Kidney (tissue), 13 donors: ENCODE measurements at regions not wholly inside any gene's neighbourhood (a gene's known extent, or its start where the extent isn't known, plus 50 kb on each side); places are given as distances from the start of the nearest gene placed in this dataset.

Source experiments
- DNase-seq, 5 donors: peaks; one replicate each; pipeline ENCODE4 v3.0.0-alpha.2; 2013 to 2020
- FAIRE-seq: peaks from 2 replicates; lab custom pipeline; 2012; peaks lifted over from hg19 to GRCh38; lab: Jason Lieb, UNC
- H3K27ac ChIP-seq, 2 donors: one replicate each; pipeline ENCODE4 v1.7.0; 2013; ENCODE audit warnings: low read depth in 2 of 2, low read length in 2 of 2, inconsistent platforms in 1 of 2
- H3K27me3 ChIP-seq: one replicate; pipeline ENCODE4 v1.7.1; 2013; ENCODE audit warnings: low read length, inconsistent platforms; ENCODE audit not compliant: control insufficient read depth, insufficient read depth
- H3K36me3 ChIP-seq, 3 donors: one replicate each; pipeline versions ENCODE4 v1.7.0 to v1.7.1; 2013; ENCODE audit warnings: low read length in 3 of 3, control low read depth in 1 of 3, inconsistent platforms in 1 of 3; ENCODE audit not compliant: insufficient read depth in 3 of 3, control insufficient read depth in 2 of 3
- H3K4me1 ChIP-seq, 3 donors: one replicate each; pipeline versions ENCODE4 v1.7.0 to v1.7.1; 2013; ENCODE audit warnings: low read length in 3 of 3, inconsistent platforms in 1 of 3, low read depth in 1 of 3; ENCODE audit not compliant: control insufficient read depth in 2 of 3, insufficient read depth in 2 of 3
- H3K4me3 ChIP-seq, 3 donors: one replicate each; pipeline versions ENCODE4 v1.7.0 to v1.8.1; 2013; ENCODE audit warnings: low read length in 3 of 3, control low read depth in 1 of 3, inconsistent platforms in 1 of 3
- H3K9ac ChIP-seq, 3 donors: one replicate each; pipeline versions ENCODE4 v1.7.0 to v1.7.1; 2013; ENCODE audit warnings: low read length in 3 of 3, control low read depth in 1 of 3, inconsistent platforms in 1 of 3
- H3K9me3 ChIP-seq, 3 donors: one replicate each; pipeline versions ENCODE4 v1.7.0 to v1.7.1; 2013; ENCODE audit warnings: low read length in 3 of 3, control low read depth in 1 of 3, inconsistent platforms in 1 of 3; ENCODE audit not compliant: control insufficient read depth in 2 of 3, insufficient read depth in 1 of 3
- intact Hi-C: fragments of 100-400 bp; cut with DNase I; formaldehyde crosslinking; loops from one replicate; pipeline ENCODE4 v1.11.1; 2022
- TF ChIP-seq, protein P1 (sequence below): IDR thresholded peaks from 3 replicates; pipeline ENCODE4 v1.5.1; 2012; ENCODE audit warnings: mild to moderate bottlenecking, moderate library complexity, borderline replicate concordance; ENCODE audit not compliant: insufficient read depth; ENCODE audit errors: extremely low read depth
- donor health status: control.
- donor health status: control.
- donor health status: control.
- donor health status: control.
- donor health status: control.
- donor health status: DM: yes; HTN: yes; CAD: no.
- donor health status: Normal renal cell carcinoma (clear cell type).

DNA sequence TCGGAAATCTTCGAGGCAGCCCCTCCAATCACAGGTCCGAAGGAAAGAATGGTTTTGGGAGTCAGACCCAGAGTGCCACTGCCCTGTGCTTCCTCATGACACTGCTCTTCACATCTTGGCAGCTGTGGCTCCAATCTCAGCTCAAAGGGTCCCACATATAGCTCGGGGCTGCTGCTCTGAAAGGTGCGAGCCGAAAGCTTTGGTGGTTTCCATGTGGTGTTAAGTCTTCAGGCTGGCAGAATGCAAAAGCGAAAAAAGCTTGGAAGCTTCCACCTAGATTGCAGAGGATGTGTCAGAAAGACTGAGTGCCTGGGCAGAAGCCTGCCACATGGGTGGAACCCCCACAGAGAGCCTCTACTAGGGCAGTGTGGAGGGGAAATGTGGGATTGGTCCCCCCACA is 314.3 kb upstream of the CHD6 start:
- Histone ChIP-seq H3K27ac (no peak overlapping the region), H3K36me3 (no peaks in the 10 kb centered on the region), H3K9me3 (no peaks in the 10 kb centered on the region), H3K4me3 (no peak overlapping the region), H3K27me3 (no peaks in the 10 kb centered on the region), H3K9ac (no peak overlapping the region), H3K4me1 (no peaks in the 10 kb centered on the region)
- no peak for DNase-seq
- TF ChIP-seq, protein P1, sequence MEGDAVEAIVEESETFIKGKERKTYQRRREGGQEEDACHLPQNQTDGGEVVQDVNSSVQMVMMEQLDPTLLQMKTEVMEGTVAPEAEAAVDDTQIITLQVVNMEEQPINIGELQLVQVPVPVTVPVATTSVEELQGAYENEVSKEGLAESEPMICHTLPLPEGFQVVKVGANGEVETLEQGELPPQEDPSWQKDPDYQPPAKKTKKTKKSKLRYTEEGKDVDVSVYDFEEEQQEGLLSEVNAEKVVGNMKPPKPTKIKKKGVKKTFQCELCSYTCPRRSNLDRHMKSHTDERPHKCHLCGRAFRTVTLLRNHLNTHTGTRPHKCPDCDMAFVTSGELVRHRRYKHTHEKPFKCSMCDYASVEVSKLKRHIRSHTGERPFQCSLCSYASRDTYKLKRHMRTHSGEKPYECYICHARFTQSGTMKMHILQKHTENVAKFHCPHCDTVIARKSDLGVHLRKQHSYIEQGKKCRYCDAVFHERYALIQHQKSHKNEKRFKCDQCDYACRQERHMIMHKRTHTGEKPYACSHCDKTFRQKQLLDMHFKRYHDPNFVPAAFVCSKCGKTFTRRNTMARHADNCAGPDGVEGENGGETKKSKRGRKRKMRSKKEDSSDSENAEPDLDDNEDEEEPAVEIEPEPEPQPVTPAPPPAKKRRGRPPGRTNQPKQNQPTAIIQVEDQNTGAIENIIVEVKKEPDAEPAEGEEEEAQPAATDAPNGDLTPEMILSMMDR = no peak
- FAIRE-seq = no peak
- intact Hi-C loops = no loop called here

DNA sequence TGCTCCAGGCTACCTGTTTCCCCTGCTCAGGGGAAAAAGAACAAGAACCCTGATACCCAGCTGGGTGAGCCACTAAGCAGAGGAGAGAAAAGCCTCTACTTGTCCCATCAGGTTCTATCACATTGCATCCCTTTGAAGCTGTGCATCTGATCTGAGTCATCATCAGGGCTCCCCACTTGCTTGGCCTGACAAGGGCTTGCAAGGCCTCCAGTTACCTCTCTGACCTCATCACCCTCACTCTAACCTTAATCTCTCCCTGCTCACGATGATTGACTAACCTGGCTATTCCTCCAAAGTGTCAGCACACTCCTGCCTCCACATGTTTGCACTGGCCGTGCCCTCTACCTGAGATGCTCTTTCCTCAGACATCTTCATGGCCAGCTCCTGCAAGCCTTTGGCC is 309.5 kb upstream of the CHD6 start:
- FAIRE-seq (no peak), DNase-seq (no peak)
- Histone ChIP-seq H3K4me1 (no peaks in the 10 kb centered on the region), H3K36me3 (no peaks in the 10 kb centered on the region), H3K27ac (no peak overlapping the region), H3K9me3 (no peaks in the 10 kb centered on the region), H3K4me3 (no peak overlapping the region), H3K9ac (no peak overlapping the region), H3K27me3 (no peaks in the 10 kb centered on the region)
- intact Hi-C loops = no loop called here
- TF ChIP-seq, protein P1 = no peak

DNA sequence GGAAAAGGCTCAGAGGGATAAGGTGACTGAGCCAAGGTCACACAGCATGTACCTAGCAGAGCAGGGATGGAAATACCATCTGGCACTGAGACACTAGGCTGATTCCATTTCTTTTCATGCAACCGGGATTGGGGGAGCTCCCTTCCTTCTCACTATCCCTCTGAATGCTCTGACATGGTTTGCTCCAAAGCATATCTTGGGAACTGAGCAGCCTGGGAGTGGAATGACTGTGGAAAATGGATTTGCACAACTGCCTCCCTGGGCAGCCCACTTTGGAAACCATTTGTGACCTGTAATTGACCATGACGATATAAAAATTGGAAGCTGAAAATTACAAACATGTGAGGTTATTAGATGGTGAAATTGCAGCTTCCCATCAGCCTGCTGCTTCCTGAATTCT is 309.0 kb upstream of the CHD6 start:
- intact Hi-C loops = no loop called here
- Histone ChIP-seq H3K36me3 (no peaks in the 10 kb centered on the region), H3K27me3 (no peaks in the 10 kb centered on the region), H3K9me3 (no peaks in the 10 kb centered on the region), H3K4me3 (no peak overlapping the region), H3K4me1 (no peaks in the 10 kb centered on the region), H3K9ac (no peak overlapping the region), H3K27ac (no peak overlapping the region)
- FAIRE-seq (no peak), DNase-seq (no peak)
- TF ChIP-seq, protein P1 = no peak

DNA sequence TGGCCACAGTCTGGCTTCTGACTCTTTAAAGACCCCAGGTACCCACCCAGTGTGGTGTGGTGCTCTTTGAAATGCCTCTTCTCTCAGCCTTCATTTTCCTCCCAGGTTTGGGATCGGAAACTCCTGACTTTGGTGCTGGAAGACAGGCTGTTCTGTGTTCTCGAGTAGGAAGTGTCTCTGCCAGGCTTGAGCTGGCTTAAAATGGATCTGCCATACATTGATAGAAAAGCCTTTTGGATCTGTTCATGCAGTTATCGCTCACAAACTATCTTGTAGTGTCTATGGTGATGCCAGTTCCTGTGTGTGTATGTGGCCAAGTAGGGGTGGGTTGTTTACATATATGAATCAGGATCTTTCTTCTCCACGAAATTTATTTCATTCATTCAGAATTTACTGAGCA is 307.3 kb upstream of the CHD6 start:
- Histone ChIP-seq H3K36me3 (no peaks in the 10 kb centered on the region), H3K9me3 (no peaks in the 10 kb centered on the region), H3K9ac (no peak overlapping the region), H3K4me3 (no peak overlapping the region), H3K4me1 (no peaks in the 10 kb centered on the region), H3K27ac (no peak overlapping the region), H3K27me3 (no peaks in the 10 kb centered on the region)
- FAIRE-seq (no peak), DNase-seq (no peak)
- intact Hi-C loops = no loop called here
- TF ChIP-seq, protein P1 = no peak
